ENCODE measurements at regions not wholly inside any gene's neighbourhood (a gene's known extent, or its start where the extent isn't known, plus 50 kb on each side); places are given as distances from the start of the nearest gene placed in this dataset.

- Histone ChIP-seq H3K27me3 (ENCODE audit: insufficient read depth, low read length) (no peaks in the 10 kb centered on the region), H3K9me3 (ENCODE audit: low read depth, low read length) (no peaks in the 10 kb centered on the region), H3K4me3 (ENCODE audit: insufficient read depth, low read length) (no peak overlapping the region), H3K4me1 (ENCODE audit: insufficient read depth, low read length) (peaks cover 17% of the 10 kb centered on the region), H3K27ac (ENCODE audit: low read depth, low read length) (no peak overlapping the region), H3K36me3 (ENCODE audit: insufficient read depth, low read length) (no peaks in the 10 kb centered on the region), H3K79me2 (ENCODE audit: insufficient read depth, low read length) (no peaks in the 10 kb centered on the region), H3K4me2 (ENCODE audit: insufficient read depth, low read length) (no peak overlapping the region), H2AFZ (ENCODE audit: low read length) (no peak overlapping the region), H4K20me1 (ENCODE audit: insufficient read depth, low read length) (no peaks in the 10 kb centered on the region)
- DNase-seq (ENCODE audit: insufficient read length, low spot score, missing footprints): no peak
- TF ChIP-seq CTCF (IDR thresholded peaks at IDR 0.05; ENCODE audit: extremely low read depth, low read depth, low read length): no peak
Measured at GRCh38 chr7:42672339-42672999, 239.4 kb downstream of the C7orf25 start.

DNA sequence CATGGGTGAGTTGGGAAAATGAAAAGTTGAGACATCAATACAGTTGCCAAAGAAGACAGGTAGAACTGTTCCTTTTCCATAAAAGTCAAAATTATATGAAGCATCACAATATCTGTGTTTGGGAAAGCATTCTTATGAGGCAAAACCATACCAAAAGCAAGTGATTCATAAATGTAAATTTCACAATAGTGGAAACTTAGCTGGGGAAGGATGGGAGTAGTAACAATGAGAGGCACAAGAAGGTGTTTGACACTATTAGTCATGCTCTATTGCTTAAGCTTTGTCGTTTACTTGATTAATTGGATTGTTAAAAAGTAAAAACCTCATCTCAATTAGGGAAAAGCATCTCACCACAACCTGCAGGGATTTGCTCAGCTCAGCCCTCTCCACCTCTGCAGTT lies 240.2 kb downstream of the C7orf25 start:
- TF ChIP-seq CTCF (IDR thresholded peaks at IDR 0.05; ENCODE audit: extremely low read depth, low read depth, low read length): no peak
- Histone ChIP-seq H3K4me3 (ENCODE audit: insufficient read depth, low read length) (no peak overlapping the region), H3K4me1 (ENCODE audit: insufficient read depth, low read length) (peaks cover 13% of the 10 kb centered on the region), H3K36me3 (ENCODE audit: insufficient read depth, low read length) (no peaks in the 10 kb centered on the region), H3K27ac (ENCODE audit: low read depth, low read length) (no peak overlapping the region), H4K20me1 (ENCODE audit: insufficient read depth, low read length) (no peaks in the 10 kb centered on the region), H3K9me3 (ENCODE audit: low read depth, low read length) (peaks cover 2% of the 10 kb centered on the region), H2AFZ (ENCODE audit: low read length) (no peak overlapping the region), H3K79me2 (ENCODE audit: insufficient read depth, low read length) (no peaks in the 10 kb centered on the region), H3K27me3 (ENCODE audit: insufficient read depth, low read length) (no peaks in the 10 kb centered on the region), H3K4me2 (ENCODE audit: insufficient read depth, low read length) (no peak overlapping the region)
- DNase-seq (ENCODE audit: insufficient read length, low spot score, missing footprints): peak; percentile 25

DNA sequence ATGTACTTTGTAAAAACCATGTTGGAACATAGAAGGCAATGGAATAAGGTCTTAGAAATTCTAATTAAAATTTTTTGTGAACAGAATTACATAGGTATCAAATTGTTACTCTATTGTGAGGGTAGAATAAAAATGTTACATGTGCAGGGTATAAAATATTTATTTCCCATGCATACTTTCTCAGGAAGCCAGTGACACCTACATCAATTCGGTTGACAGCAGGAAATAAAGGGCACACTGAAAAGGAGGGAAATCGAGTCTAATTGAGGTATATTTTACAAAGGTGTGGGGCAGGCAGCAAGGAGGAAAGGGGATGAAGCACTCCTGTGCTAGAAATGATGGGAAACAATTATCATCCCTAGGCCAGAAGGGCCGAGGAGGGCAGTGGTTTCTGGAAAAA lies 244.9 kb downstream of the C7orf25 start:
- Histone ChIP-seq H3K27me3 (ENCODE audit: insufficient read depth, low read length) (no peaks in the 10 kb centered on the region), H3K4me1 (ENCODE audit: insufficient read depth, low read length) (peaks cover 8% of the 10 kb centered on the region), H2AFZ (ENCODE audit: low read length) (no peak overlapping the region), H4K20me1 (ENCODE audit: insufficient read depth, low read length) (no peaks in the 10 kb centered on the region), H3K9me3 (ENCODE audit: low read depth, low read length) (peaks cover 2% of the 10 kb centered on the region), H3K27ac (ENCODE audit: low read depth, low read length) (no peak overlapping the region), H3K36me3 (ENCODE audit: insufficient read depth, low read length) (no peaks in the 10 kb centered on the region), H3K4me3 (ENCODE audit: insufficient read depth, low read length) (no peak overlapping the region), H3K79me2 (ENCODE audit: insufficient read depth, low read length) (no peaks in the 10 kb centered on the region), H3K4me2 (ENCODE audit: insufficient read depth, low read length) (no peak overlapping the region)
- TF ChIP-seq CTCF (IDR thresholded peaks at IDR 0.05; ENCODE audit: extremely low read depth, low read depth, low read length): no peak
- DNase-seq (ENCODE audit: insufficient read length, low spot score, missing footprints): no peak

DNA sequence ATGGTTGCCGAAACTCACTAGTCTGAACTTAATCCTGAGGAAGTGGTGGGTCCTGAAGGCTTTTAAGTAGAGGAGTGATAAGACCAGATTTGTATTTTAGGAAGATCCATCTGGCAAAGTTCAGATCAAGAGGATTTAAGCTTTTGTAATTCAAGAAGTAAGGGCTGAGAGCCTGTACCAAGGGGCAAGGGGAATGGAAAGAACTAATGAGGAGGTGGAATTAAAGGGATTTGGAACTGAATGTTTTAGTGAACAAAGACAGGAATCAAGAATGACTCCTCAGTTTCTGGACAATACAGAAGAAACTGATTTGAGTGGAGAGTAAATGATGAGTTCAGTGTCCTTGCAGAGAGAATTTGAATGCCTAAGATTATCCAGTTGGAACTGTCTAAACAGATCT lies 249.0 kb downstream of the C7orf25 start:
- Histone ChIP-seq H3K79me2 (ENCODE audit: insufficient read depth, low read length) (no peaks in the 10 kb centered on the region), H2AFZ (ENCODE audit: low read length) (peak overlapping the region; percentile 14), H4K20me1 (ENCODE audit: insufficient read depth, low read length) (no peaks in the 10 kb centered on the region), H3K4me3 (ENCODE audit: insufficient read depth, low read length) (no peak overlapping the region), H3K27me3 (ENCODE audit: insufficient read depth, low read length) (no peaks in the 10 kb centered on the region), H3K4me2 (ENCODE audit: insufficient read depth, low read length) (no peak overlapping the region), H3K9me3 (ENCODE audit: low read depth, low read length) (peaks cover 2% of the 10 kb centered on the region), H3K36me3 (ENCODE audit: insufficient read depth, low read length) (no peaks in the 10 kb centered on the region), H3K4me1 (ENCODE audit: insufficient read depth, low read length) (no peaks in the 10 kb centered on the region), H3K27ac (ENCODE audit: low read depth, low read length) (no peak overlapping the region)
- no peak for DNase-seq (ENCODE audit: insufficient read length, low spot score, missing footprints)
- no peak for TF ChIP-seq CTCF (IDR thresholded peaks at IDR 0.05; ENCODE audit: extremely low read depth, low read depth, low read length)
